ENCODE measurements at regions not wholly inside any gene's neighbourhood (a gene's known extent, or its start where the extent isn't known, plus 50 kb on each side); places are given as distances from the start of the nearest gene placed in this dataset.

- H3K36me3 ChIP-seq, result no peaks in the 10 kb centered on the region
- TF ChIP-seq EP300 (IDR thresholded peaks at IDR 0.05) (no peak), POLR2A (IDR thresholded peaks at IDR 0.05) (no peak)
- TF ChIP-seq, protein P1, sequence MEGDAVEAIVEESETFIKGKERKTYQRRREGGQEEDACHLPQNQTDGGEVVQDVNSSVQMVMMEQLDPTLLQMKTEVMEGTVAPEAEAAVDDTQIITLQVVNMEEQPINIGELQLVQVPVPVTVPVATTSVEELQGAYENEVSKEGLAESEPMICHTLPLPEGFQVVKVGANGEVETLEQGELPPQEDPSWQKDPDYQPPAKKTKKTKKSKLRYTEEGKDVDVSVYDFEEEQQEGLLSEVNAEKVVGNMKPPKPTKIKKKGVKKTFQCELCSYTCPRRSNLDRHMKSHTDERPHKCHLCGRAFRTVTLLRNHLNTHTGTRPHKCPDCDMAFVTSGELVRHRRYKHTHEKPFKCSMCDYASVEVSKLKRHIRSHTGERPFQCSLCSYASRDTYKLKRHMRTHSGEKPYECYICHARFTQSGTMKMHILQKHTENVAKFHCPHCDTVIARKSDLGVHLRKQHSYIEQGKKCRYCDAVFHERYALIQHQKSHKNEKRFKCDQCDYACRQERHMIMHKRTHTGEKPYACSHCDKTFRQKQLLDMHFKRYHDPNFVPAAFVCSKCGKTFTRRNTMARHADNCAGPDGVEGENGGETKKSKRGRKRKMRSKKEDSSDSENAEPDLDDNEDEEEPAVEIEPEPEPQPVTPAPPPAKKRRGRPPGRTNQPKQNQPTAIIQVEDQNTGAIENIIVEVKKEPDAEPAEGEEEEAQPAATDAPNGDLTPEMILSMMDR (IDR thresholded peaks at IDR 0.05), result no peak
- no peaks in the 10 kb centered on the region for H3K4me1 ChIP-seq (ENCODE audit: insufficient read depth)
- DNase-seq, result no peak
- H3K4me3 ChIP-seq, result no peak overlapping the region
- H3K27me3 ChIP-seq, result no peaks in the 10 kb centered on the region
- WGBS, 3 donors, result 92 to 96% (median 94%) methylated on average over 1 of the region's 1 CpG
- no peaks in the 10 kb centered on the region for H3K9me3 ChIP-seq
- H3K27ac ChIP-seq, result no peak overlapping the region
- intact Hi-C loops (cut with DNase I), result no loop called here
Observed at GRCh38 chr11:122276221-122276620, 160.2 kb upstream of the BLID start.

GRCh38 chr11:122275508-122275907, 159.5 kb upstream of the BLID start:
- intact Hi-C loops (cut with DNase I), result no loop called here
- no peak for DNase-seq
- no peak overlapping the region for H3K4me3 ChIP-seq
- H3K9me3 ChIP-seq, result no peaks in the 10 kb centered on the region
- H3K4me1 ChIP-seq (ENCODE audit: insufficient read depth), result no peaks in the 10 kb centered on the region
- TF ChIP-seq EP300 (IDR thresholded peaks at IDR 0.05) (no peak), POLR2A (IDR thresholded peaks at IDR 0.05) (no peak)
- TF ChIP-seq, protein P1 (IDR thresholded peaks at IDR 0.05), result no peak
- 54 to 71% (median 68%) methylated on average over 4 of the region's 4 CpGs for WGBS, 3 donors
- H3K27ac ChIP-seq, result no peak overlapping the region
- H3K36me3 ChIP-seq, result no peaks in the 10 kb centered on the region
- H3K27me3 ChIP-seq, result no peaks in the 10 kb centered on the region

GRCh38 chr11:122273476-122274191, 157.6 kb upstream of the BLID start:
- Histone ChIP-seq H3K27me3 (no peaks in the 10 kb centered on the region), H3K9me3 (no peaks in the 10 kb centered on the region), H3K36me3 (no peaks in the 10 kb centered on the region), H3K4me3 (no peak overlapping the region), H3K27ac (no peak overlapping the region), H3K4me1 (ENCODE audit: insufficient read depth) (no peaks in the 10 kb centered on the region)
- intact Hi-C loops (cut with DNase I), result no loop called here
- 94 to 96% (median 95%) methylated on average over 3 of the region's 3 CpGs for WGBS, 3 donors
- TF ChIP-seq EP300 (IDR thresholded peaks at IDR 0.05) (no peak), POLR2A (IDR thresholded peaks at IDR 0.05) (no peak)
- TF ChIP-seq, protein P1 (IDR thresholded peaks at IDR 0.05), result no peak
- DNase-seq, result no peak

DNA sequence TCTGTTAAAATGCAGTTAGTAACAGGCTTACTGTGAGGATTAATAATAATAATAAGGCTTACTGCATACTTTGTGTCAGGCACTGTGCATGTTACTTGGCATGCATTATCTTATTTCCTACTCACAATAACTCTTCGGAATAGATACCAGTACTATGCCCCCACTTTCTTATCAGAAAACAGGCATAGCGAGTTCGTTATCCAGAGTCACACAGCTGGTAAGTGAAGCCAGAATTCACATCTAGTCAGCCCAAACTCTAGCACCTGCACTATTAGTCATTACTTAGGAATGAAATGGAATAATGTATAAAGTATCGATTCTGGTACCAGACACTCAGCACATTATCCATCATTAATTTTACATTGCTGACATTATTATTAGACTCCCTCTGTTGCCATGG, 155.7 kb upstream of the BLID start:
- intact Hi-C loops (cut with DNase I), result no loop called here

More for the DNA sequence above, 155.7 kb upstream of the BLID start:
- no peaks in the 10 kb centered on the region for H3K27me3 ChIP-seq
- H3K4me1 ChIP-seq (ENCODE audit: insufficient read depth), result no peaks in the 10 kb centered on the region
- no peak for DNase-seq
- no peaks in the 10 kb centered on the region for H3K36me3 ChIP-seq
- TF ChIP-seq POLR2A (IDR thresholded peaks at IDR 0.05), result no peak
- no peak for TF ChIP-seq EP300 (IDR thresholded peaks at IDR 0.05)
- TF ChIP-seq, protein P1 (IDR thresholded peaks at IDR 0.05), result no peak
- H3K9me3 ChIP-seq, result no peaks in the 10 kb centered on the region
- WGBS, 3 donors, result 60 to 78% (median 67%) methylated on average over 4 of the region's 4 CpGs
- no peak overlapping the region for H3K27ac ChIP-seq
- H3K4me3 ChIP-seq, result no peak overlapping the region

Measured in ovary (tissue), 7 donors.